HG03135 (cell line): ENCODE measurements at regions not wholly inside any gene's neighbourhood (a gene's known extent, or its start where the extent isn't known, plus 50 kb on each side); places are given as distances from the start of the nearest gene placed in this dataset.
"Not testable (repeated sequence)": the region's sequence is repeated elsewhere in the genome, so short reads cannot be mapped to it uniquely, and the experiment has no call there.

Experiments
- ATAC-seq: cut with Tn5 transposase; IDR thresholded peaks from one replicate; pipeline ENCODE4 v1.9.1; 2021; ENCODE audit warnings: mild to moderate bottlenecking, moderate library complexity; ENCODE audit not compliant: unreplicated experiment

DNA sequence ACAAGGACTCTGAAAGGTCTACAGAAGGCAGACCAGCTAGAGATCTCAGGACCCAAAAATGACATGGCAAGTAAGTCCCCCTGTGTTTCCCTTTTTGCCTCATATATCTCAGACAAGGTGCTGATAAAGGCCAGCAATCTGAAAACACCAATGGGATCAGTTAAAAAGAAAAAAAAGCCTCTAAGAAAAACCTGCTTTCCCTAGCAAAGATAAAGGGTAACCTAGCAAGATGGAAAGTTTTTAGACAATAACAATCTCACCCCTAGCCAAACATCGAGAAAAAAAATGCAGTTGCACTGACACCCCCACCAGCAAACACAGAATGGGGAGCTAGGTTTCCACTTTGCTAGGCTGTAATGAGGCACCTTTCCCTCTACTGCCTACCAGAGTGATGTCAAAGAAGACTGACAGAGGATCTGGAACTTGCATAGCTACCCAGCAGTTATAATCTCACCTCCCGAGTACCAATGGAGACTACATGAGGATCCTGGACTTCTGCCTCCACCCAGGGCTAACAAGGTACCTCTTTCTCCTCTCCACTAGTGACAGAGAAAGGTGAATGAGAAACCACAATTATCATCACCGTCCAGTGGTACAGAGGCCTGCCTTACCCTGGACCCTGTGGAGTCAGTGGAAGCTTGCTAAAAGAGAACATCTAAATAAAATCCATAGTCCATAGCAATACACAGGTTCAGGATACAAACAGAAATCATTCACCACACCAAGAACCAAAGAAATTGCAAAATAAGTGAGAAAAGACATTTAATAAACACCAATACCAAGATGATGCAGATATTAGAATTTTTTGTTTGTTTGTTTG, 240.8 kb downstream of the ARHGAP12 start:
- ATAC-seq: no peak

DNA sequence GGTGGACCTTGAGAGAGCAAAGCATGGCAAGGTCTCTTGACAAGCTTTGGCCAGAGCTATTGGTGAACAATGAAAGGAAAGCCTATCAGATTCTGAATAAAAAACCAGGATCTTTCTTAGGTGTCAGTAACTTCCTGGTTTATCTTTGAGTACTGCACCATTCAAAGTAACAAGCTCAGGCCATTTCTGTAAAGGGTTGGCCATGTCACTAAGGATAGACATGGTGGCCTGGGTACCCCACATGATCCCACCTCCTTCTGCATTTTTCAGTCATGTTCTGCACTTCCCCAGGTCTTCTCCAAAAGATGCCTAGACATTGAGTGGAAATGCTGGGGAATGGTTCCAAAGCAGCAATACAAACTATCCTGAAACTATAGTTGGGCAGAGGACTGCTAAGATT, 242.0 kb downstream of the ARHGAP12 start:
- ATAC-seq: no peak

DNA sequence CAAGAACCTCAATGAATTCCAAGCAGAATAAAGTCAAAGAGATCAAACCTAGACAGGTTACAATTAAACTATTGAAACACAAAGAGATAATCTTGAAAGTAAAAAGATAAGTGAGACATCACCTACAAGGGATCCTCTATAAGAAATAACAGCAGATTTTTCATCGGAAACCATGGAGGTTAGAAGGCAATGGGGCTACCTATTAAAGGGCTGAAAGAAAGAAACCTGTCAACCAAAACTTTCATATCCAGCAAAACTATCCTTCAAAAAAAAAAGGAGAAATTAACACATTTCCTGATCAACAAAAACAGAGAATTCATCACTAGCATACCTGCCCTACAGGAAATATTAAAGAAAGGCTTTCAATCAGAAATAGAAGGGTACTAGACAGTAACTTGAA, 244.9 kb downstream of the ARHGAP12 start:
- no peak for ATAC-seq

DNA sequence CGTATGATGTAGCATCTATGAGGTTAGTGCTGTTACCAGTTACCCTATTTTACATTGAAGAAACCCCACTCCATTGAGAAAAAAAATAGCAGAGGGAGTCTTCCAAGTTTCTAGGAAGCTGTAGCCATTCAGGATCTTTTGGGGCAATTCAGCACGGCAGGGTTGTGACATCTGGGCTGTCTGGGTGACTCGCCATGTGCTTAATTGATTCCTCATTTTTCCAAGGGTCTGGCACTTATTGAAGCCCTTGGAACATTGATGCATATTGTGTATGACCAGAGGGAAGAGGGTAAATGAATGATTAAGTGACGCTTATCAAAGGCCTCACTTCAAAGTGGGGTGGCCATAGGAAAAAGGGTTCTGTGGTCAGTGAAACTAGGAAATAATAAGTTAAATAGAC, 248.7 kb downstream of the ARHGAP12 start:
- no peak for ATAC-seq

DNA sequence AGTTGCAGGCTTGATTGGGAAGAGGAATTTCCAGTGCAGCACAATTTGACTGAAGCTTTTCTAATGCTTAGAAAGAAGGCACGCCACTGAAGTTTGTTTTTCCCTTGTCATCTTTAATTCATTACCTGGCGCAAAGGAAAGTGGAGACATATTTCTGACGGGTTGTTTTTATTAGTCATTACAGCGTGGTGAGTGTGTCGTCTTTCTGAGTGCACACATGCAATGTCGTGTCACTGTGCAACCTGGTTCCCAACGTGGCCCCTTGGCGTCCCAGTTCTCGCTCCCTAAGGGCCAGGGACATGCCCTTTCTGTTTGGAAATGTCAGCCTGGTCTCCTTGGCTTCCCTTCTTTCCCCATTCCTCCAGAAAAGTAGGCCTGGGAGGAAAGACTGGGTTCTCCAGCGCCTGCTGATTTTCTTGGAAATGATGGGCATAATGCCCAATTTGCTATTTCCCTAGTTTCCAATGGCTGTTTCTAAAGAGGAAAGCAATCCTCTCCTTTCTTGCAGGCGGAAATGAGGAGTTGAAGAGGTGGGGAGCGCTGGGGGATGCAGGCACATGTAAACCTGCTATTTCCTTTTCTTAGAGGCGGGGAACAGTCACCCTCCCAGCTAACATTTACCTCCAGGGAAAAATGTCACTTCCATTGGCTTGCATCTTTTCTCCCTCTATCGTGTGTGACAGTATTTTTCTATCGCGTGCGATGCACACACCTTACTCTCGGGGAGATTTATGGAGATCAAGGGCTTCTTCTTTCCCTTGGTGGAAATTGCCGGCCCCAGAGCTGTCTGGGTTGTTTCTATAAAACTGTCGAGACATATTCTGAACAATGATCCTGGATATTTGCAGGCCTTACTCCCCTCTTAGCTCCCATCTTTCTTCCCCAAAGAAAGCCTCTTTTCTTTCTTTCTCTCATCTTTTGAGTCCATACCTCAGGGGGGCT, 249.8 kb downstream of the ARHGAP12 start:
- no peak for ATAC-seq

DNA sequence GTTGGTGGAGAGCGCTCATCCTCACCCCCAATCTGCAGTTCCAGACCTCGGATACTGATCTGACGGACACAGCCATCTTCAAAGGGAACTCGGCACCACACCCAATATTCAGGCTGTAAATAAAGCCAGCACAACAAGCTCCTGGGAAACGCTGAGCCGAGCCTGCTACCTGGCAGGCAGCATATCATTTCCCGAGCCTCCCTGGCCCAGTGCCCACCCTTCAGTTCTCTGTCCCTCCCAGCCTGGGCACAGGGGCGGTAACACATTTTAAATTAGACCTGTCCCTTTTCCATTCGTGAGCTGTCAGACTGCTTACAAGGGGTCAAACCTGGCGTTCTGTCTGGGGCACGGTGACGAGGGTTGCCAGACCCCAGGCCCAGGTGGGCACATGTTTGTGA, 250.5 kb downstream of the ARHGAP12 start:
- no peak for ATAC-seq

DNA sequence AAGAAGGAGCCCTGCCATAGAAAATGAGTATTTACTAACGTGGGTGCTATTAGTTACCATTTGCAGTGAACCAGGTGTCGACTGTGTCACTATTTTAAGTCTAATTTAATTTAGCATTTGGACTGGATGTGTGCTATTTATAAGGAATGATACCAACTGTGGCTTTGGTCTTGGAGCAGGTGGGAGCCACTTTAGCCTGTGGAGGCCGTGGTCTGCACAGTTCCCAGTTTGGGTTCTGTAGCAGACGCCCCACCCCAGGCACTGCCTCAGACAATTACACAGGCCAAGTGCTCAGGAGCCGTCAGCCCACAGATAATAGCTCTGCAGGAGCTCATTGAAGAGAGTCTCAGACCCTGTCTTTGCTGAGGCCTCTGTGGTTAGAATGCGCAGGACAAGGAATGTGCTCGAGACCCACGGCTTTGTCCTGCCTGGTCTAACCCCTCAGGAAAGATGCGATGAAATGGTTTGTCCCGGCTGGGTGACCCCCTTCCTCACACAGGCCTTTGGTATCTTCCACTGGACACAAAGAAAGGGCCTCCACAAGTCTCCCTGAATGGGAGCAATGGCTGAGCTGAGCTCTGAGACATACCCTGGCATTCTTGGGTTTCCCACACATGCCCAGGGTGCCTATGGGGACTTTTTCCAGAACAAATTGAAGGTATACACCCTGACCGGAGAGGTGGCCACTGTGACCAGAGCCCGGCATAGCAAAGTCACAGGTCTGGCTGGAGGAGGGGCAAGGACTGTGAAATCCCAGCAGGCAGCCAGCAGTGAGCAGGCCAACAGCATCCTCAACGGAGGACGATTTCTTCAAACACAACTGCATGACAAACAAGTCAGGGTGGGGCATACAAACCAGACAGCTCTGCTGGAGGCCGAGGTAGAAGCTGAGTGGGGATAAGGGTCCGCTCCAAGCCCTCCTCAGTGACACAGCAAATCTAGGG, 251.2 kb downstream of the ARHGAP12 start:
- ATAC-seq: no peak

DNA sequence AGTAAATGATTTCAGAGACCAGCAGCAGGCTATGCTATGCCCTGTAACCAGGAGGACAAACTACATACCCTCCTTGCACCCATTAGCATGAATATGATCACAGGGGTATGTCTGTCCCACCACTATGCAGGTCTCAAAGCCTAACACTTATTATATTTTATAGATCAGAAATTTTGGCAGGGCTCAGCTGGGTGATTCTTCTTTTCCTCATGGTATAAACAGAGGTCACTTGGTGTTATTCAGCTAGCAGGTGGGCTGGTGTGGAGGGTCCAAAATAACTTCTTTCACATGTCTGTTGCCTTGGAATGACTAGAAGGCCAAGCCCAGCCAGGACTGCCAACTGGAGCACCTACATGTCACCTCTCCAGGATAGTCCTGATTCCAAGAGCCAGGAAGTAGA, 252.9 kb downstream of the ARHGAP12 start:
- ATAC-seq: no peak

DNA sequence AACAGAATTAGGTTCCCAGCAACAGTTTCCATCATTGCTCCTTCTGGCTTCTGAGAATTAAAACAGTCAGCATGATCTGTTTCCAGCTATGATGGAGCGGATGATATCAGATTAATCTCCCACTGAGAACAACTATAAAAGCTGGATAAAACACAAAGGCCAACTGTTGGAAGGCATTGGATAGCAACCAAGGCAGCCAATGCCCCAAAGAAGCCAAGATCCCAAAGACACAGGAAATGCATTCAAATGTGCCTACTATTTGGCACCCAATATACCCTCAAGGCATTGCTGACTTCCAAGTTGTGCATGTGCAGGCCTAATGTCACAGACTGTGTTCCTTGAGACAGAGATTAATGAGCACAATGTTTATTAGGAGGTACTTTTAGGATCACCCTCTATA, 259.3 kb downstream of the ARHGAP12 start:
- no peak for ATAC-seq

DNA sequence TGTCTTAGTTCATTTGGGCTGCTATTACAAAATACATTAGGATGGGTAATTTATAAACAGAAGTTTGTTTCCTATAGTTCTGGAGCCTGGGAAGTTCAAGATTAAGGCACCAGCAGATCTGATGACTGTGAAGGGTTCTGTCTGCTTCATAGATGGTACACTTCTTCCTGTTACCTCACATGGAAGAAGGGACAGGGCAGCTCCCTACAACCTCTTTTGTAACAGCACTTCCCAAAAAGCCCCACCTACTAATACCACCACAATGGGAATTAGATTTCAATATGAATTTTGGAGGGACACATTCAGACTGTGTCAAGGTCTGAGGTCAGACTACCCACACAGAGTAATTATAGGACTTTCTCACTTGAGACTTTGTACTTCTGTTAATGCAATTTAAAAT, 260.3 kb downstream of the ARHGAP12 start:
- ATAC-seq: no peak

DNA sequence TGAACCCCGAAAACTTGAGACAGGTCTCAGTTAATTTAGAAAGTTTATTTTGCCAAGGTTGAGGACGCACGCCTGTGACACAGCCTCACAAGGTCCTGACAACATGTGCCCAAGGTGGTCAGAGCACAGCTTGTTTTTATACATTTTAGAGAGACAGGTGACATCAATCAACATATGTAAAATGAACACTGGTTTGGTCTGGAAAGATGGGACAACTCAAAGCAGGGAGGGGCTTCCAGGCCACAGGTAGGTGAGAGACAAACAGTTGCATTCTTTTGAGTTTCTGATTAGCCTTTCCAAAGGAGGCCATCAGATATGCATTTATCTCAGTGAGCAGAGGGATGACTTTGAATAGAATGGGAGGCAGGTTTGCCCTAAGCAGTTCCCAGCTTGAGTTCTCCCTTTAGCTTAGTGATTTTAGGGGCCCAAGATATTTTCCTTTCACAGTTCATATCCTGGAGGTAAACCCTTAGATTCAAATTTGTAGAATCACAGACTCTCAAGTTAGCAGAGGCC, 262.8 kb downstream of the ARHGAP12 start:
- not testable (repeated sequence) for ATAC-seq

DNA sequence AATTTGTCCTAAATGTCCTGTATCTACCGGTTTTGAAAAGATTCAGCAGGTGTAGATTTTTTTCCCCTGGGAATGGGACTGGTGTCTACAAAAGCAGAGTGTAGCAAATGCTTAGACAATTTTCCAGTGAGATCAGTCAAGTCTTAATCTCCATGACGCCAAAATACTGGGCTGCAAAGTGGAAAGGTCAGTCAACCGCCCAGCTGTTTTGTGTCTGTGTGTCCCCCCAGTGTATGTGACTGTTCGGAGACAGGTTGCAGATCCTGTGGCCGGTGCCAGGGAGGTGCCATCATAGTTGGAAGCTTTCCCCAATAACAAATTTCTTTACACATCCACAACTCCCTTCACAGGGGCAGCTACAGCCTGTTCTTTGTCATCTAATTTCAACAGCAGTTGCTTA, 263.8 kb downstream of the ARHGAP12 start:
- no peak for ATAC-seq

DNA sequence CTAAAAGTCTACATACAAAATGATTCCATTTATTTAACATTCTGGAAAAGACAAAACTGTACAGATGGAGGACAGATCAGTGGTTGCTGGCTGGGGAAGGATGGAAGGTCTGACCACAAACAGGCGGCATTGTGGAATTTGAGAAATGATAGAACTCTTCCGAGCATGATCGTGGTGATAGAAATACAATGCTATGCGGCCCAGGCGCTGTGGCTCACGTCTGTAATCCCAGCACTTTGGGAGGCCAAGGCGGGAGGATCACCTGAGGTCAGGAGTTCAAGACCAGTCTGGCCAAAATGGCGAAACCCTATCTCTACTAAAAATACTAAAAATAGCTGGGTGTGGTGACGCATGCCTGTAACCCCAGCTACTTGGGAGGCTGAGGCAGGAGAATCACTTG, 264.6 kb downstream of the ARHGAP12 start:
- not testable (repeated sequence) for ATAC-seq

DNA sequence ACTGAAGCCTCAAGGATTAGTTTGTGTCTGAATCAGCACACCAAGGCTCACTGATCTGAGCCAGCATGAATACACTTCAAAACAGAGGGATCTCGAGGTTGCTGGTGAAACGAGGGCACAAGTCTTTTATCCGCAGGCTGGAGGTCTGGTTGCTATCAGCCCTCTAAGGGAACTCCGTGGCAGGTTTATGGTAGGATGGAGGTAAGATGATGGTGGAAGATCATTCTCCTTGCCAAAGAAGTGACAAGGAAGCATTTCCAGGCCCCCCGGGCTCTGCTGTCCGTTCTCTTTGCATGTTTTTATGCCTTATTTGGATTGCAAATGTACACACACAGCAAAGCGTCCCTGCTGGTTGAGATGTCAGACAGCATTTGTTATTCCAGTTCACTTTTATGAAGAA, 268.3 kb downstream of the ARHGAP12 start:
- ATAC-seq: no peak

DNA sequence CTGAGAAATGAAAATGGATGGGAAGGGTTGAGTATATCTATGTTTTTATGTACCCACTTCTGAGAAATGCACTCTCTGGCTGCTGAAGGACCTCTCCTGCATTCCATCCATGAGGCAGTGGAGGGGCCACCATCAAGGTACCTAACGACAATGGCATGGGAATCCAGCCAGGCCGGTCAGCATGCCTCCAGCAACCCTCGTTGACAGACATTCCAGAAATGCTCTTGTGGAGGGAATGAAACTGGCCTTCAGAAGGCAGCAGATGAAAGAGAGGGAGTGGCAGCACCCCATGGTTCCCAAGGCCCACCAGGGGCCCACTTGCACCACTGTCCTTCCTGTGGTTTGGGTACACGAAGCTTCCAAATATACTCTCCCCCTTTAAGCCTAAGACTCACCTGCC, 269.0 kb downstream of the ARHGAP12 start:
- ATAC-seq: no peak

DNA sequence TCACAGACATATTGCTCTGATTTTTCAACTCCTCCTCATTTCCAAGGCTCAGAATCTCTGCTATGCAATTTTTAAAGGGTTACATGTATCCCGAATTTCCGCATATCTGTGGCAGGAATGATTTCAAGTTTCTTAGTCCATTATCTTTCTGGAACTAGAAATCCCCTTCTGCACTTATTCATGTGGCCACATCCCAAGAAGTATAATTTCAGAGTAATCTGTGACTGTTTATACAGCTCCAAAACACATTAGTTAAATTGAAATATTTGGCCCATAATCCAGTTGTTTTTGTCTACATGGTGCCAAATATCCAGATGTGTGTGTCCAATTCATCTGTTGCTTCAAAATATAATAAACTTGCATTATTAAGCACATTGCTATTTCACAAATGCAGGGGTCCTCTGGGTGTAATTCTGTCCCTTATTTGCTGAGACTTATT, 271.2 kb downstream of the ARHGAP12 start:
- no peak for ATAC-seq

DNA sequence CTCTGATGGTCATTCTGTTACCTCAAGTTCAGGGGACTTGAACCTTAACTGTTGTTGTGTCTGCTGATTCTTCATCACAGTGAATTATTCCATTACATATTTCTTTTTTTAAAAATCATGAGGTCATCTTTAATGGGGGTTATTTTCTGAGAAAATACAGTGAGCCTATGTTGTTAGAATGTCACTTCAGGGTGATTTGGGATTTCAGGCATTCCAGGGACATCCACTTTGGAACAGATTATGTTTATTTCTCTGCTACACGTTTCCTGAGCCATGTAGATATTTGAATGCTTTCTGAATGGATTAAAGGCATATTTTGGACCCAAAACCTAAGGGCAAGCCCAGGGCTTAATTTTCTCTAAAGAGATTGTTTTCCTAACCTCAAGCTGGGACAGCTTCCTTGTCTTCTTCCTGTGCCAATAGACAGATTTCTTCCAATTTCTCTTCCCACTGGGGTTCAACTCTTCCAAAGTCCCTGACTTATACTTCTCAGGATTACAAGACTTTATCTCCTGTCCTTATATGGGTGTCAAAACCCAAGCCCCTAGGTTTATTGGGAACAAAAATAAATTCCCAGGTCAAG, 271.7 kb downstream of the ARHGAP12 start:
- ATAC-seq: no peak

DNA sequence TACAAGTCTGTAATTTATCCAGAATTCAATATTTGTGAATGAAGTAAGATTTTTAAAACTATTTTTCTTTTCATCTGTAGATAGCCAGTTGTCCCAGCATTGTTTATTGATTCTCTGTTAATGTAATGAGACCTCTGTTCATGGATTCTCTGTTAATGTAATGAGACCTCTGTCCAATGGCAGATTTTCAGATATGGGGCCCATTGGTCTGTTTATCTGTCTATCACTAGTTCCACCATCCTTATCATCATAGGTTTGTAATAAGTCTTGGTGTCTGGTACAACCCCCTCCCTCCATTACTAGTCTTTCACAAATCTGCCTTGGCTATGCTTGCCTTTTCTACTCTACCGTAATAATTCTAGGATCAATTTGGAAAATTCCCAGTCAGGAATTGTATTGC, 276.6 kb downstream of the ARHGAP12 start:
- ATAC-seq: no peak

DNA sequence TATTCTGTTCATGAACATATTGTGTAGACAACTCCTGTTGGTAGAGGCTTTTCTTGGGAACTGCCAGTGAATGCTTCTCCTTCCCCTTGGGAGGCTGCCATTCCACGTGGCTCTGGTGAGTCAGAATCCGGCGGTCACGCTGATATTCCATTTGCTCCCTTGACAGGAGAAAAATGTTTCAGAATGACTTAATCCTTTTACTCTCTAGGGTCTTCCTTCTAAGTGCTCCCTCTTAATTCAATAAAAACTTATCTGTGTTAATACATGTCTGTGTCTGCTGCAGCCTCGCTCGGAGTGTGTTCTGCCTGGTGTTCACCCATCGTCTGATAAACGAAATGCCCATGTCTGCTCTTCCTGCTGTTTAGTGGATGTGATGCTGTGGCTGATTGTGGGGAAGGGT, 278.6 kb downstream of the ARHGAP12 start:
- ATAC-seq: no peak

DNA sequence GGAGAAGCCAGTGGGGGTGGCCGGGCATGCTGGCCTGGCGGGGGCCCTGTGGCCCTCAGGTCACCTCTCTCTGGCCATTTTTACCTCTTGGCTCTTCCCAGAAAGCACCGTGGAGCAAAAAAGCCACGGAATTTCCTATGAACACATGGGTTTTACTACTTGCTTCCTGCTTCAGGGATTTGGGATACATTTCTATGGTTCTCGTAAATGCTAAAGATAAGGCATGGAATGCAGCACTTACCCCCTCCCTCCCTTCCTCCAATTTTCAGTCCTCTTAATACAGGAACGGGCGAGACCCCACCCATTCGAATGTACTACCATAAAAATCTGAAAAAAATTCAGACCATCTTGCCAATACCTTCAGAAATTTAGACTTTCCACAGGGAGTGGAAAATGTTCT, 279.7 kb downstream of the ARHGAP12 start:
- ATAC-seq: no peak
